H1 (cell line): ENCODE measurements at regions not wholly inside any gene's neighbourhood (a gene's known extent, or its start where the extent isn't known, plus 50 kb on each side); places are given as distances from the start of the nearest gene placed in this dataset.

ENCODE experiments used
- CTCF ChIA-PET: fragments of 300-600 bp; sonication (Branson Sonifier 250); formaldehyde crosslinking; loops from one replicate; lab custom pipeline; 2021; ENCODE audit not compliant: partially characterized antibody; lab: Charles Lee
- POLR2A ChIA-PET: fragments of 300-600 bp; sonication (Branson Sonifier 250); formaldehyde crosslinking; loops from one replicate; lab custom pipeline; 2021; ENCODE audit warnings: inconsistent platforms; ENCODE audit not compliant: partially characterized antibody; lab: Charles Lee
- DNase-seq, 2 experiments: peaks; one replicate each; pipeline versions ENCODE4 v3.0.0 to v3.0.0-alpha.2; 2010 to 2022; ENCODE audit warnings: low spot score in 2 of 2, low read depth in 1 of 2, mixed read lengths in 1 of 2
- FAIRE-seq: peaks from 2 replicates; lab custom pipeline; 2011; peaks lifted over from hg19 to GRCh38; lab: Jason Lieb, UNC
- H2AFZ ChIP-seq: 2 replicates; pipeline ENCODE4 v1.8.1; 2012; ENCODE audit warnings: low read length, inconsistent platforms
- H2AK5ac ChIP-seq: 2 replicates; pipeline ENCODE4 v1.6.1; 2013; ENCODE audit warnings: low read depth, low read length
- H2BK120ac ChIP-seq: replicated peaks from 2 replicates; pipeline ENCODE3; 2013; ENCODE audit warnings: low read depth, low read length, inconsistent platforms
- H2BK12ac ChIP-seq: 2 replicates; pipeline ENCODE4 v1.6.1; 2013; ENCODE audit warnings: low read depth, low read length
- H2BK15ac ChIP-seq: 2 replicates; pipeline ENCODE4 v1.6.1; 2013; ENCODE audit warnings: low read length
- H2BK20ac ChIP-seq: 2 replicates; pipeline ENCODE4 v1.6.1; 2013; ENCODE audit warnings: low read length
- H2BK5ac ChIP-seq: 2 replicates; pipeline ENCODE4 v1.6.1; 2013; ENCODE audit warnings: low read depth, low read length
- H3K14ac ChIP-seq: 2 replicates; pipeline ENCODE4 v1.6.1; 2013; ENCODE audit warnings: inconsistent platforms; ENCODE audit not compliant: insufficient read length
- H3K18ac ChIP-seq: 2 replicates; pipeline ENCODE4 v1.6.1; 2013; ENCODE audit warnings: low read length; ENCODE audit errors: extremely low read depth
- H3K23ac ChIP-seq: 2 replicates; pipeline ENCODE4 v1.6.1; 2013; ENCODE audit warnings: inconsistent platforms; ENCODE audit not compliant: insufficient read length
- H3K23me2 ChIP-seq: 2 replicates; pipeline ENCODE4 v1.6.1; 2013; ENCODE audit warnings: low read depth, low read length
- H3K27ac ChIP-seq: 2 replicates; pipeline ENCODE4 v1.6.1; 2011; ENCODE audit warnings: low read depth, low read length, inconsistent platforms
- H3K27me3 ChIP-seq, 4 experiments: replicated peaks in 1 of 4; 1 replicate in 1 of 4; 2 replicates in 3 of 4; pipeline versions ENCODE4 v1.6.1 to v1.8.1; 2011 to 2013; ENCODE audit warnings: low read length in 3 of 4, mild to moderate bottlenecking in 3 of 4, inconsistent platforms in 2 of 4, mixed read lengths in 2 of 4, moderate library complexity in 1 of 4; ENCODE audit not compliant: control insufficient read depth in 3 of 4, insufficient read depth in 3 of 4; ENCODE audit errors: extremely low read depth in 1 of 4
- H3K36me3 ChIP-seq, 4 experiments: 2 replicates each; pipeline versions ENCODE4 v1.6.1 to v1.8.1; 2011 to 2013; ENCODE audit warnings: mild to moderate bottlenecking in 4 of 4, low read length in 3 of 4, moderate library complexity in 2 of 4, control low read depth in 1 of 4, inconsistent platforms in 1 of 4; ENCODE audit not compliant: insufficient read depth in 4 of 4, control insufficient read depth in 2 of 4
- H3K4ac ChIP-seq: replicated peaks from 2 replicates; pipeline ENCODE3; 2013; ENCODE audit warnings: low read length, low read depth, mixed read lengths, inconsistent platforms; ENCODE audit not compliant: insufficient read length
- H3K4me1 ChIP-seq, 4 experiments: replicated peaks in 1 of 4; 1 replicate in 1 of 4; 2 replicates in 3 of 4; pipeline versions ENCODE4 v1.6.1 to v1.8.1; 2011 to 2013; ENCODE audit warnings: low read length in 3 of 4, inconsistent platforms in 2 of 4, mixed read lengths in 1 of 4; ENCODE audit not compliant: insufficient read depth in 4 of 4, control insufficient read depth in 3 of 4
- H3K4me2 ChIP-seq, 2 experiments: 2 replicates each; pipeline versions ENCODE4 v1.6.1 to v1.8.1; 2011 to 2013; ENCODE audit warnings: low read depth in 2 of 2, low read length in 2 of 2, control low read depth in 1 of 2, inconsistent platforms in 1 of 2, mild to moderate bottlenecking in 1 of 2; ENCODE audit not compliant: insufficient read depth in 1 of 2
- H3K4me3 ChIP-seq, 4 experiments: fragments of 200-600, 300-600 bp in 1 of 4; sonication (generic), shearing (Covaris generic), sonication (Bioruptor Twin) in 1 of 4; 2 replicates each; pipeline versions ENCODE4 v1.5.1 to v1.8.1; 2011 to 2016; ENCODE audit warnings: low read length in 4 of 4, low read depth in 3 of 4, control low read depth in 2 of 4, inconsistent platforms in 2 of 4, mild to moderate bottlenecking in 2 of 4, mixed read lengths in 1 of 4, moderate library complexity in 1 of 4; ENCODE audit not compliant: insufficient read depth in 2 of 4; ENCODE audit errors: extremely low read depth in 1 of 4
- H3K56ac ChIP-seq: replicated peaks from 2 replicates; pipeline ENCODE3; 2013; ENCODE audit warnings: low read depth, mild to moderate bottlenecking, mixed read lengths, low read length, inconsistent platforms; ENCODE audit not compliant: insufficient read length
- H3K79me1 ChIP-seq: 2 replicates; pipeline ENCODE4 v1.6.1; 2013; ENCODE audit warnings: low read depth, low read length, control low read depth
- H3K79me2 ChIP-seq, 2 experiments: 2 replicates each; pipeline versions ENCODE4 v1.6.1 to v1.8.1; 2012 to 2013; ENCODE audit warnings: low read length in 2 of 2, mild to moderate bottlenecking in 2 of 2, inconsistent platforms in 1 of 2; ENCODE audit not compliant: insufficient read depth in 2 of 2, control insufficient read depth in 1 of 2
- H3K9ac ChIP-seq, 4 experiments: replicated peaks in 1 of 4; 1 replicate in 1 of 4; 2 replicates in 3 of 4; pipeline versions ENCODE4 v1.6.1 to v1.8.1; 2011 to 2013; ENCODE audit warnings: low read depth in 3 of 4, low read length in 3 of 4, control low read depth in 2 of 4, mild to moderate bottlenecking in 2 of 4, moderate library complexity in 2 of 4, inconsistent platforms in 1 of 4; ENCODE audit errors: extremely low read depth in 1 of 4
- H3K9me3 ChIP-seq, 2 experiments: 2 replicates each; pipeline versions ENCODE4 v1.6.1 to v1.8.1; 2012 to 2013; ENCODE audit warnings: mild to moderate bottlenecking in 2 of 2, moderate library complexity in 2 of 2, control low read depth in 1 of 2, inconsistent platforms in 1 of 2, low read depth in 1 of 2, low read length in 1 of 2, mixed read lengths in 1 of 2; ENCODE audit not compliant: insufficient read depth in 2 of 2
- H4K20me1 ChIP-seq, 2 experiments: replicated peaks in 1 of 2; 2 replicates each; pipeline versions ENCODE3 to v1.8.1; 2011 to 2013; ENCODE audit warnings: inconsistent platforms in 2 of 2, low read length in 2 of 2, mild to moderate bottlenecking in 1 of 2; ENCODE audit not compliant: insufficient read depth in 2 of 2, control insufficient read depth in 1 of 2
- H4K5ac ChIP-seq: 2 replicates; pipeline ENCODE4 v1.6.1; 2013; ENCODE audit warnings: low read length, low read depth, mixed read lengths, inconsistent platforms; ENCODE audit not compliant: insufficient read length
- H4K8ac ChIP-seq: 2 replicates; pipeline ENCODE4 v1.8.0; 2013; ENCODE audit warnings: mild to moderate bottlenecking, moderate library complexity, low read length, inconsistent platforms; ENCODE audit not compliant: insufficient read depth; ENCODE audit errors: extremely low read depth
- H4K91ac ChIP-seq: replicated peaks from 2 replicates; pipeline ENCODE3; 2013; ENCODE audit warnings: low read length, mixed read lengths, inconsistent platforms; ENCODE audit not compliant: insufficient read length
- ATF3 ChIP-seq: IDR thresholded peaks from 2 replicates; pipeline ENCODE4 v1.6.1; 2011; ENCODE audit warnings: low read depth, mild to moderate bottlenecking, low read length; ENCODE audit not compliant: insufficient read depth
- BCL11A ChIP-seq, 2 experiments: IDR thresholded peaks; one replicate each; pipeline ENCODE4 v1.6.1; 2011; ENCODE audit warnings: low read depth in 2 of 2, low read length in 2 of 2, mild to moderate bottlenecking in 2 of 2
- CBX5 ChIP-seq: fragments of 300-800, 300-1000 bp; sonication (generic); IDR thresholded peaks from 2 replicates; pipeline ENCODE4 v1.7.1; 2016; ENCODE audit warnings: antibody characterized with exemption, low read length, low read depth
- CHD2 ChIP-seq: IDR thresholded peaks from 2 replicates; pipeline ENCODE4 v1.6.1; 2012; ENCODE audit warnings: low read length, improper control_type of control experiment
- CTBP2 ChIP-seq: IDR thresholded peaks from 2 replicates; pipeline ENCODE4 v1.7.0; 2011; ENCODE audit warnings: borderline replicate concordance, mild to moderate bottlenecking, moderate library complexity, mixed read lengths, low read length; ENCODE audit not compliant: insufficient read depth, insufficient read length
- GABPA ChIP-seq: IDR thresholded peaks from 2 replicates; pipeline ENCODE4 v1.6.1; 2011; ENCODE audit warnings: mild to moderate bottlenecking, low read length, moderate library complexity, borderline replicate concordance; ENCODE audit not compliant: insufficient read depth
- HDAC2 ChIP-seq, 2 experiments: fragments of 300-600 bp in 1 of 2; sonication (generic) in 1 of 2; IDR thresholded peaks; 2 replicates each; pipeline ENCODE4 v1.6.1; 2011 to 2012; ENCODE audit warnings: low read depth in 2 of 2, low read length in 2 of 2, mild to moderate bottlenecking in 2 of 2, moderate library complexity in 2 of 2, borderline replicate concordance in 1 of 2, inconsistent platforms in 1 of 2
- TCF12 ChIP-seq: IDR thresholded peaks from 2 replicates; pipeline ENCODE4 v1.6.1; 2011; ENCODE audit warnings: low read depth, mild to moderate bottlenecking, low read length
- ZNF274 ChIP-seq: IDR thresholded peaks from 2 replicates; pipeline ENCODE4 v1.7.0; 2012; ENCODE audit warnings: low read length, borderline replicate concordance; ENCODE audit errors: extremely low read depth
- WGBS, 2 experiments: shearing (Covaris generic) in 1 of 2; methylation state at CpG; one replicate each; pipeline versions ENCODE4 v1.1.6 to v1.1.7; 2013 to 2015; ENCODE audit warnings: low lambda C conversion rate in 2 of 2, mixed read lengths in 2 of 2, inconsistent platforms in 1 of 2, low coverage in 1 of 2, missing lambda C conversion rate in 1 of 2; ENCODE audit not compliant: insufficient replicate concordance in 2 of 2, insufficient coverage in 1 of 2, insufficient read length in 1 of 2; ENCODE audit errors: extremely low coverage in 1 of 2, missing lambda C conversion rate in 1 of 2; 5-methylcytosine and 5-hydroxymethylcytosine counted together

- 93% methylated on average over 3 of the region's 3 CpGs; no CpG with 5 or more reads in 1 of the 2 experiments for WGBS, 2 experiments
- Histone ChIP-seq H3K79me2 (no peaks in the 10 kb centered on the region), H2AFZ (no peak overlapping the region), H3K4me1 (no peaks in the 10 kb centered on the region), H2BK20ac (no peak overlapping the region), H3K23me2 (peaks cover 4% of the 10 kb centered on the region; the same call in 1 of the 2 replicates), H3K9me3 (no peaks in the 10 kb centered on the region), H2BK12ac (no peak overlapping the region), H3K4ac (no peak overlapping the region), H3K4me3 (no peak overlapping the region), H3K14ac (no peak overlapping the region), H4K8ac (no peak overlapping the region), H2BK15ac (no peak overlapping the region), H4K91ac (no peak overlapping the region), H3K23ac (no peak overlapping the region), H3K18ac (no peak overlapping the region), H2BK5ac (no peak overlapping the region), H3K79me1 (no peaks in the 10 kb centered on the region), H3K4me2 (no peak overlapping the region), H3K9ac (no peak overlapping the region), H2AK5ac (no peak overlapping the region), H3K27ac (no peak overlapping the region), H3K27me3 (no peaks in the 10 kb centered on the region), H3K56ac (no peak overlapping the region), H4K5ac (no peak overlapping the region), H4K20me1 (no peaks in the 10 kb centered on the region), H3K36me3 (no peaks in the 10 kb centered on the region), H2BK120ac (no peak overlapping the region)
- CTCF ChIA-PET = no interaction called here
- POLR2A ChIA-PET = no interaction called here
- FAIRE-seq (no peak), DNase-seq (no peak)
- no peak for TF ChIP-seq BCL11A (IDR thresholded peaks at IDR 0.05; ENCODE audit: low read depth in 2 of 2, low read length in 2 of 2)
- no peak for TF ChIP-seq CHD2
- TF ChIP-seq ATF3 = no peak
- no peak for TF ChIP-seq CTBP2
- TF ChIP-seq HDAC2 (IDR thresholded peaks at IDR 0.05; ENCODE audit: borderline replicate concordance in 1 of 2, low read depth in 2 of 2, low read length in 2 of 2) = no peak
- TF ChIP-seq TCF12 = no peak
- TF ChIP-seq GABPA = no peak
- no peak for TF ChIP-seq ZNF274
- no peak for TF ChIP-seq CBX5
These were observed 67.3 kb upstream of the ATP2B1 start for GRCh38 chr12:89775986-89776365.
